OCI-LY3 (cell line): ENCODE measurements at regions not wholly inside any gene's neighbourhood (a gene's known extent, or its start where the extent isn't known, plus 50 kb on each side); places are given as distances from the start of the nearest gene placed in this dataset.

Experiments used
- H2AFZ ChIP-seq: fragments of 200-600, 300-600 bp; shearing (Covaris generic); 2 replicates; pipeline ENCODE4 v1.6.0; 2014; ENCODE audit warnings: antibody characterized with exemption, low read depth, low read length
- H3K27ac ChIP-seq: fragments of 200-600, 300-600 bp; sonication (generic); 2 replicates; pipeline ENCODE4 v1.5.1; 2014; ENCODE audit warnings: mild to moderate bottlenecking, low read length, moderate library complexity, mixed read lengths
- H3K27me3 ChIP-seq: fragments of 200-600, 300-600 bp; sonication (generic); 2 replicates; pipeline ENCODE4 v1.6.1; 2014; ENCODE audit warnings: low read depth, low read length, mixed read lengths
- H3K36me3 ChIP-seq: fragments of 200-600, 300-600 bp; sonication (generic); replicated peaks from 2 replicates; pipeline ENCODE3; 2014; ENCODE audit warnings: low read depth, low read length, mixed read lengths
- H3K4me1 ChIP-seq: fragments of 300-600, 200-600 bp; sonication (generic); 2 replicates; pipeline ENCODE4 v1.6.1; 2014; ENCODE audit warnings: low read length, mixed read lengths
- H3K4me2 ChIP-seq: fragments of 200-600, 300-600 bp; sonication (generic); 2 replicates; pipeline ENCODE4 v1.6.1; 2014; ENCODE audit warnings: low read length, mixed read lengths
- H3K4me3 ChIP-seq: fragments of 300-600, 200-600 bp; sonication (generic); 2 replicates; pipeline ENCODE4 v1.5.1; 2014; ENCODE audit warnings: antibody characterized with exemption, mild to moderate bottlenecking, low read length, moderate library complexity
- H3K79me2 ChIP-seq: fragments of 300-600, 200-600 bp; shearing (Covaris generic); 2 replicates; pipeline ENCODE4 v1.6.1; 2014; ENCODE audit warnings: mild to moderate bottlenecking, low read length, mixed read lengths
- H3K9ac ChIP-seq: fragments of 300-600, 200-600 bp; shearing (Covaris generic); 2 replicates; pipeline ENCODE4 v1.6.0; 2014; ENCODE audit warnings: mild to moderate bottlenecking, low read length, moderate library complexity
- H3K9me3 ChIP-seq: fragments of 200-600, 300-600 bp; shearing (Covaris generic); 2 replicates; pipeline ENCODE4 v1.6.1; 2014; ENCODE audit warnings: low read length, mixed read lengths; ENCODE audit not compliant: insufficient read depth
- H4K20me1 ChIP-seq: fragments of 200-600, 300-600 bp; sonication (generic); 2 replicates; pipeline ENCODE4 v1.6.1; 2016; ENCODE audit warnings: low read length, mixed read lengths; ENCODE audit not compliant: insufficient read depth
- CTCF ChIP-seq: fragments of 200-600, 300-600 bp; sonication (generic); IDR thresholded peaks from 2 replicates; pipeline ENCODE4 v1.5.1; 2014; ENCODE audit warnings: antibody characterized with exemption, low read length, low read depth
- EZH2phosphoT487 ChIP-seq: fragments of 200-600 bp; shearing (Covaris generic); IDR thresholded peaks from 2 replicates; pipeline ENCODE4 v1.6.1; 2018; ENCODE audit warnings: antibody characterized with exemption, mixed run types, low read depth

DNA sequence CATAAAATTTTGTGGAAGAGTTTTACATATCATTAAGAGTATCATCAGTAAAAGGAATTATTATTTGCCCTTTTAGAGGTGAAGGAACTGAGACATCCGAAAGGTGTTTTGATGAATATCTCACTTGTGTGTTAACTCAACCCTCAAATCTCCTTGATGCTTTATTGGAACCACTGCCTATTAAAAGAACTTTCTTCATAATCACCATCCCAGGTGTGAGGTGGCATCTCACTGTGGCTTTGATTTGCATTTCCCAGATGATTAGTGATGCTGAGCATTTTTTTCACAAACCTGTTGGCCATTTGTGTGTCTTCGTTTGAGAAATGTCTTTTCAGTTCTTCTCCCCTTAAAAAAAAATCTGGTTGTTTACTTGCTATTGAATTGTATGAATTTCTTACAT is 134.0 kb upstream of the SYN3 start:
- Histone ChIP-seq H3K4me1 (peaks cover 5% of the 10 kb centered on the region), H3K36me3 (no peaks in the 10 kb centered on the region), H3K79me2 (no peaks in the 10 kb centered on the region), H3K4me2 (no peak overlapping the region), H3K9ac (no peak overlapping the region), H2AFZ (no peak overlapping the region), H4K20me1 (no peaks in the 10 kb centered on the region), H3K4me3 (no peak overlapping the region), H3K9me3 (no peaks in the 10 kb centered on the region), H3K27me3 (peaks cover 25% of the 10 kb centered on the region), H3K27ac (no peak overlapping the region)
- TF ChIP-seq CTCF (no peak), EZH2phosphoT487 (no peak)

DNA sequence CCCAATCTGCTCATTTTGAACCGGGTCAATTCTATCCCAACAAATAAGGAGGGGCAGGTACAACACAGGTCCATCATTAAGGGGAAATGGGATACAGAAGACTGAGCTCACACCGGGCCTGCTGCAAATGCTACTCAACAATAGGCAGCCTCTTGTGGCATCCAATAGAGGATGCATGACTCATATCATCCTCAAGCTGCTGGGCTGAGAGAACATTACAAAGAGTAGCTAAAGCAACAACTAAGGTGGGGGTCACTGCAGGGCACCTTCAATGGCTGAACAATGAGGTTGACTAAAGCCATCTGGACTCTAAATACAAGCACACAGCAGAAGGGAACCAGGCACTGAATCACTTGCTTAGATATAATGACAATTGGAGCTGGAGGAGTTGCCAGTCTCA is 130.1 kb upstream of the SYN3 start:
- H3K9me3 ChIP-seq = no peaks in the 10 kb centered on the region
- no peak overlapping the region for H3K27ac ChIP-seq
- no peak overlapping the region for H3K4me3 ChIP-seq
- H3K4me1 ChIP-seq = peaks cover 5% of the 10 kb centered on the region
- no peaks in the 10 kb centered on the region for H4K20me1 ChIP-seq
- peaks cover 34% of the 10 kb centered on the region for H3K27me3 ChIP-seq
- H2AFZ ChIP-seq = no peak overlapping the region
- no peak overlapping the region for H3K4me2 ChIP-seq
- no peak overlapping the region for H3K9ac ChIP-seq
- TF ChIP-seq CTCF (no peak), EZH2phosphoT487 (no peak)
- H3K36me3 ChIP-seq = no peaks in the 10 kb centered on the region
- no peaks in the 10 kb centered on the region for H3K79me2 ChIP-seq

DNA sequence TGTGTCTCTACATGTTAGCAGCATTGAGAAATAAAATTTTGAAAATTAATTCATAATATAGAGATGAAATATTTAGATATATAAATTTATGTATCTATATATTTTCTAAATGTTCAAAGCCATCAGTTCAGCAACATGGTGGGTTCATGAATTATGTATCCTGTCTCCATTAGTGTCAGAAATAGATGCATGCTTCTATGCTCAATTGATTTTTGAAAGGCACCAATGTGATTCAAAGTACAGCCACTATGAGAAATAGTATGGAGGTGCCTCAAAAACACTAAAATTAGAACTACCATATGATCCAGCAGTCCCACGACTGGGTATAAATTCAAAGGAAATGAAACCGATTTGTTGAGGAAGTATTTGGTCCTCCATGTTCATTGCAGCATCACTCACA is 128.6 kb upstream of the SYN3 start:
- Histone ChIP-seq H3K27me3 (peaks cover 33% of the 10 kb centered on the region; the same call in 1 of the 2 replicates), H3K9me3 (no peaks in the 10 kb centered on the region), H3K4me2 (no peak overlapping the region), H4K20me1 (no peaks in the 10 kb centered on the region), H3K4me3 (no peak overlapping the region), H3K79me2 (no peaks in the 10 kb centered on the region), H3K36me3 (no peaks in the 10 kb centered on the region), H3K27ac (no peak overlapping the region), H2AFZ (no peak overlapping the region), H3K9ac (no peak overlapping the region), H3K4me1 (no peaks in the 10 kb centered on the region)
- TF ChIP-seq EZH2phosphoT487 = no peak
- no peak for TF ChIP-seq CTCF

DNA sequence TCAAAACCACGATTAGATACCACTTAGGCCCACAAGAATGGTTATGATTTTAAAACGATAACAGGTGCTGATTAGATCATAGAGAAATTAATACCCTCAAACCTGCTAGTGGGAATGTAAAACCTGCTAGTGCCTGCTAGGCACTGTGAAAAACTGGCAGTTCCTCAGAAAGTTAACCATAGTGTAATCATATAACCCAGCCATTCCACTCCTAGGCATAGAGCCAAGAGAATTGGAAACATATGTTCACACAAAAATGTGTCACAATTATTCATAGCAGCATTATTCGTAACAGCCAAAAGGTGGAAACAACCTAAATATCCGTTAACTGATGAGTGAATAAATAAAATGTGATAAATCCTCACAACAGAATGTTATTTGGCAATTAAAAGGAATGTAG is 122.2 kb upstream of the SYN3 start:
- H3K36me3 ChIP-seq = no peaks in the 10 kb centered on the region
- no peaks in the 10 kb centered on the region for H3K9me3 ChIP-seq
- H3K4me1 ChIP-seq = no peaks in the 10 kb centered on the region
- TF ChIP-seq EZH2phosphoT487 (no peak), CTCF (no peak)
- no peak overlapping the region for H3K4me3 ChIP-seq
- no peak overlapping the region for H3K4me2 ChIP-seq
- H3K79me2 ChIP-seq = no peaks in the 10 kb centered on the region
- H3K27ac ChIP-seq = no peak overlapping the region
- no peak overlapping the region for H3K9ac ChIP-seq
- H2AFZ ChIP-seq = no peak overlapping the region
- H3K27me3 ChIP-seq = peaks cover 15% of the 10 kb centered on the region; the same call in 1 of the 2 replicates
- H4K20me1 ChIP-seq = no peaks in the 10 kb centered on the region
